ENCODE measurements at regions not wholly inside any gene's neighbourhood (a gene's known extent, or its start where the extent isn't known, plus 50 kb on each side); places are given as distances from the start of the nearest gene placed in this dataset.

DNA sequence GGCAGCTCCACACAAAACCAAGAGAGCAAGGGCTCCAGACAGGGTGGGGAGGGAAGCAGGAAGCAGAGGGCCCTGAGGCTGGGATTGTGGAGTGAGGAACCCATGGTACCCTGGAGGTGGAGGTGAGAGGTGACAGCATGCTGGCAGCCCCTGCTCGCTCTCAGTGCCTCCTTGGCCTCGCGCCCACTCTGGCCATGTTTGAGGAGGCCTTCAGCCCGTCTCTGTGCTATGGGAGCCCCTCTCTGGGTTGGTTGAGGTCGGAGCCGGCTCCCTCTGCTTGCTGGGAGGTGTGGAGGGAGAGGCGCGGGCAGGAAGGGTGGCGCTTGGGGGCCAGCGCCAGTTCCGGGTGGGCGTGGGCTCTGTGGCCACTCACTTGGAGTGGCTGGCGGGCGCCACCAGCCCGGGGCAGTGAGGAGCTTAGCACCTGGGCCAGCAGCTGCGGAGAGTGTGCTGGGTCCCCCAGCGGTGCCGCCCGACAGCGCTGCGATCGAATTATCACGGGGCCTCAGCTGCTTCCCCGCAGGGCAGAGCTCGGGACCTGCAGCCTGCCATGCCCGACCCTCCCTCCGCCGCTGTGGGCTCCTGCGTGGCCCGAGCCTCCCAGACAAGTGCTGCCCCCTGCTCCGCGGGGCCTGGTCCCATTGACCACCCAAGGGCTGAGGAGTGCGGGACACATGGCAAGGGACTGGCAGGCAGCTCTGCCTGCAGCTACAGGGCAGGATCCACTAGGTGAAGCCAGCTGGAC lies 196.0 kb downstream of the DACT1 start:
- no peak overlapping the region for H3K4me3 ChIP-seq (replicated peaks; ENCODE audit: low read depth, low read length)
- no peak for DNase-seq (ENCODE audit: extremely low read depth, insufficient read length)
- TF ChIP-seq, protein P1, sequence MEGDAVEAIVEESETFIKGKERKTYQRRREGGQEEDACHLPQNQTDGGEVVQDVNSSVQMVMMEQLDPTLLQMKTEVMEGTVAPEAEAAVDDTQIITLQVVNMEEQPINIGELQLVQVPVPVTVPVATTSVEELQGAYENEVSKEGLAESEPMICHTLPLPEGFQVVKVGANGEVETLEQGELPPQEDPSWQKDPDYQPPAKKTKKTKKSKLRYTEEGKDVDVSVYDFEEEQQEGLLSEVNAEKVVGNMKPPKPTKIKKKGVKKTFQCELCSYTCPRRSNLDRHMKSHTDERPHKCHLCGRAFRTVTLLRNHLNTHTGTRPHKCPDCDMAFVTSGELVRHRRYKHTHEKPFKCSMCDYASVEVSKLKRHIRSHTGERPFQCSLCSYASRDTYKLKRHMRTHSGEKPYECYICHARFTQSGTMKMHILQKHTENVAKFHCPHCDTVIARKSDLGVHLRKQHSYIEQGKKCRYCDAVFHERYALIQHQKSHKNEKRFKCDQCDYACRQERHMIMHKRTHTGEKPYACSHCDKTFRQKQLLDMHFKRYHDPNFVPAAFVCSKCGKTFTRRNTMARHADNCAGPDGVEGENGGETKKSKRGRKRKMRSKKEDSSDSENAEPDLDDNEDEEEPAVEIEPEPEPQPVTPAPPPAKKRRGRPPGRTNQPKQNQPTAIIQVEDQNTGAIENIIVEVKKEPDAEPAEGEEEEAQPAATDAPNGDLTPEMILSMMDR (IDR thresholded peaks at IDR 0.05; ENCODE audit: insufficient read depth, low read length, poor library complexity, severe bottlenecking) = no peak
- H3K36me3 ChIP-seq (ENCODE audit: control insufficient read depth, insufficient read depth, low read length) = no peaks in the 10 kb centered on the region
- H3K27me3 ChIP-seq (replicated peaks; ENCODE audit: control insufficient read depth, insufficient read depth, low read length) = no peaks in the 10 kb centered on the region

DNA sequence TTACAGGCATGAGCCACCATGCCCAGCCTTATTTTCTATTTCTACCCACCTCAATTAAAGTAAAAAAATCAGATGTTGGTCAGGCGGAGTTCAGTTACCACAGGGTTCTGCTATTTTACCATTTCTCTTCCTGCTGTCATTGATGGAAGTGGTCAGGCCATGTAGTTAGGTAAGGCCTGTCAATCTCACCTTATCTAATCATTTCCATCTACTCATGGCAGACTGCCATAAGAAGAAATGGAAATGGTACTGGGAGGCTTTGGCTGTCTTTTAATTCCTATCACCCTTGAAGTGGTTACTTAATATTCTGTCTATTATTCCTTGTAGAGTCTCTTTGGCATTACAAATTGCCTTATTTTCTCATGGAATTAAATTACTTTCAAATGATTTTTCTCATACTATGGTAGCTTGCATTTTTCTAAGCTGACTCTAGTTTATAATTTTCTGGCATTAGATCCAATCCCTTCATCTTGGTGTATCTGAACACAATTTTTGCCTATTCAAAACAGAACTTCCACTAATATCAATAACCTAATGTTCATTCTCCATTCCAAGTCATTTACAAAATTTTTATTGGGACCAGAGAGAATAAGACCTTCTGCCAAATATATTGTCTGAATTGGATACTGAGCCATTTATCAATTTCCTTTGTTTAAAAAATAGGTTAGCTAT lies 198.7 kb downstream of the DACT1 start:
- no peak for DNase-seq (ENCODE audit: extremely low read depth, insufficient read length)
- Histone ChIP-seq H3K4me3 (replicated peaks; ENCODE audit: low read depth, low read length) (no peak overlapping the region), H3K36me3 (ENCODE audit: control insufficient read depth, insufficient read depth, low read length) (no peaks in the 10 kb centered on the region), H3K27me3 (replicated peaks; ENCODE audit: control insufficient read depth, insufficient read depth, low read length) (no peaks in the 10 kb centered on the region)
- TF ChIP-seq, protein P1 (IDR thresholded peaks at IDR 0.05; ENCODE audit: insufficient read depth, low read length, poor library complexity, severe bottlenecking) = no peak

DNA sequence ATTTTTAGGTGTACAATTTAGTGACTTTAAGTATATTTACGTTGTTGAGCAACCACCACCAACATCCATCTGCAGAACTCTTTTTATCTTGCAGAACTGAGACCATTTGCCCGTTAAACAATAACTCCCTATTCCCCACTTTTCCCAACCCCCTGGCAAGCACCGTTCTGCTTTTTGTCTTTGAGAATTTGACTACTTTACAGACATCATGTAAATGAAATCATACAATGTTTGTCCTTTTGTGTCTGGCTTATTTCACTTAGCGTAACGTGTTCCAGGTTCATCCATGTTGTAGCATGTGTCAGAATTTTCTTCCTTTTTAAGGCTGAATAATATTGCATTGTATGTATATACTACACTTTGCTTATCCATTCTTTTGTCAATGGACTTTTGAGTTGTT lies 201.5 kb downstream of the DACT1 start:
- Histone ChIP-seq H3K27me3 (replicated peaks; ENCODE audit: control insufficient read depth, insufficient read depth, low read length) (no peaks in the 10 kb centered on the region), H3K4me3 (replicated peaks; ENCODE audit: low read depth, low read length) (no peak overlapping the region), H3K36me3 (ENCODE audit: control insufficient read depth, insufficient read depth, low read length) (no peaks in the 10 kb centered on the region)
- TF ChIP-seq, protein P1 (IDR thresholded peaks at IDR 0.05; ENCODE audit: insufficient read depth, low read length, poor library complexity, severe bottlenecking) = no peak
- no peak for DNase-seq (ENCODE audit: extremely low read depth, insufficient read length)

DNA sequence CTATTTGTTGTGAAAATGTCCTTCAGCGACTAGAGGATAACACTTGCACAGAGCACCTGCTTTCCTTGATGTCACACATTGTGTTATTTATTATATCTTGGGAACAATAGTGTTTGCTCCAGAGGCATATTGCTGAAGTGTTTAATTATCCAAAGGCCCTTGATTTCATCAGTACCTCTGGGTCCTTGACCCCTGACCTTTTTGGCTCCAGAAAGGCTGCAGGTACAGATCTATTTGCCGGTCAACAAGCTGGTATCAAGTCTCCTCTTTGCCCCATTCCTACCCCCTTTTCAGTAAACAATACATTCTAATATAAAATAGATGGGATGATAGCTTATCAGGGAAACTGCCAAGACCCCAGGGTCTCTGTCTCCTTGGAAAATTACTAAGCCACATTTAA lies 206.8 kb downstream of the DACT1 start:
- Histone ChIP-seq H3K36me3 (ENCODE audit: control insufficient read depth, insufficient read depth, low read length) (no peaks in the 10 kb centered on the region), H3K27me3 (replicated peaks; ENCODE audit: control insufficient read depth, insufficient read depth, low read length) (no peaks in the 10 kb centered on the region), H3K4me3 (replicated peaks; ENCODE audit: low read depth, low read length) (no peak overlapping the region)
- DNase-seq (ENCODE audit: extremely low read depth, insufficient read length) = no peak
- TF ChIP-seq, protein P1 (IDR thresholded peaks at IDR 0.05; ENCODE audit: insufficient read depth, low read length, poor library complexity, severe bottlenecking) = no peak

DNA sequence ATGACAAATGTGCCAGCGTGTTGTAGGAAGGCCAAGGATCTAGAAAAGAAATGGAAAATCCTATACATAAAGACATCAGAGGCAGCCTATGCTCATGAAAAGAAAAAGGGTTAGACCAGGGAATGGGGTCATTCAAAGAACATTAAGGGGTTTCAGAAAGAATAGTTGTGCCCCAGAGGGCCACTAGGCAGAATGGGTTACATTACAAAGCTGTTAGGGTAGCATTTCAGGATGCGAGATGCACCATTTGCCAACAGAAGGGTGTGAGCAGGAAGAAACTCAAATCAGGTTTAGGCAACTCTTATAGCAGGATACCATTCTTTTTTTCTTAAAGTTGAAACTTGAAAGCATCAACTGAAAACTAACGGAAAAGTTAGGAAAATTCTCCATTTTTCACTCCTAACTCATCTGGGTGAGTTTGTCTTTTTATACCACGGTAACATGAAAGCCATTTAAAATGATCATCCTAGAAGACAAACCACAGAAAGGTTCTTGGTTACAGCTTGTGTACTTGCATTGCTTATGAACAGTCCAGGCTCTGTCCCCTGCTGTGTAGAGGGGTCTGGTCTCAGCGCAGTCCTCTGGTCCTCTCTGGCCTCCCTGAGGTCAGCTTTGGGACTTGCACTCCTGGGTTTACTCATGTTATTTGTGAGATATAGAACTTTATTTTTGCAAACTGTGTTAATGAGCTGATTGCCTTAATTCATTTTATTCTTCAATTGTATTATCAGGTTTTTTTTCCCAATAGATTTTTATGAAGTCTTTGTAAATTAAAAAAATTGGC lies 209.1 kb downstream of the DACT1 start:
- Histone ChIP-seq H3K36me3 (ENCODE audit: control insufficient read depth, insufficient read depth, low read length) (no peaks in the 10 kb centered on the region), H3K27me3 (replicated peaks; ENCODE audit: control insufficient read depth, insufficient read depth, low read length) (no peaks in the 10 kb centered on the region), H3K4me3 (replicated peaks; ENCODE audit: low read depth, low read length) (no peak overlapping the region)
- no peak for DNase-seq (ENCODE audit: extremely low read depth, insufficient read length)
- TF ChIP-seq, protein P1 (IDR thresholded peaks at IDR 0.05; ENCODE audit: insufficient read depth, low read length, poor library complexity, severe bottlenecking) = no peak
